Lower leg skin (tissue), 3 donors: ENCODE measurements at regions not wholly inside any gene's neighbourhood (a gene's known extent, or its start where the extent isn't known, plus 50 kb on each side); places are given as distances from the start of the nearest gene placed in this dataset.

ENCODE experiments used
- POLR2A ChIP-seq, 2 donors: fragments of 450-650 bp; IDR thresholded peaks; one replicate each; pipeline ENCODE4 v1.6.1; 2016 to 2017; ENCODE audit warnings: antibody characterized with exemption in 2 of 2, mild to moderate bottlenecking in 1 of 2, moderate library complexity in 1 of 2
- TF ChIP-seq, protein P1 (sequence below), 3 donors: fragments of 450-650 bp; IDR thresholded peaks; one replicate each; pipeline ENCODE4 v1.5.1; 2016; ENCODE audit warnings: antibody characterized with exemption in 3 of 3, mild to moderate bottlenecking in 3 of 3, moderate library complexity in 2 of 3

DNA sequence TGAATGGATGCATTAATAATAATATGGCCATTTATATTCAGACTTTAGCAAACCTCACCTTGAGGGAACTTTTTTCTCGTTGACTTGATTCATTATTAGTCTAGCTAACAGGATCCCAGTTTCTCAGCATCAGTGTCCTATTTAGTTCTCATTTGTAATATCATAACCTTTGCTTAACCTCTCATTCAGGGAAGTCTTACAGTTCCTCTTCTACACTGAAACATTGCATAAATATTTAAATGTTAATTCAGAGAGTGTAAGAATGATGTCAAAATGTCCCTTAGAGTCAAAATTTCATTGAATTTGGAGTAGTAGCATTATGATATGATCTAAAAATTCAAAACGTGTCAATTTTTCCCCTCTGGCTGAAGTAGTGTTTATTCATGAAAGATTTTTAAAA lies 650.1 kb downstream of the EFNA5 start:
- TF ChIP-seq, protein P1, sequence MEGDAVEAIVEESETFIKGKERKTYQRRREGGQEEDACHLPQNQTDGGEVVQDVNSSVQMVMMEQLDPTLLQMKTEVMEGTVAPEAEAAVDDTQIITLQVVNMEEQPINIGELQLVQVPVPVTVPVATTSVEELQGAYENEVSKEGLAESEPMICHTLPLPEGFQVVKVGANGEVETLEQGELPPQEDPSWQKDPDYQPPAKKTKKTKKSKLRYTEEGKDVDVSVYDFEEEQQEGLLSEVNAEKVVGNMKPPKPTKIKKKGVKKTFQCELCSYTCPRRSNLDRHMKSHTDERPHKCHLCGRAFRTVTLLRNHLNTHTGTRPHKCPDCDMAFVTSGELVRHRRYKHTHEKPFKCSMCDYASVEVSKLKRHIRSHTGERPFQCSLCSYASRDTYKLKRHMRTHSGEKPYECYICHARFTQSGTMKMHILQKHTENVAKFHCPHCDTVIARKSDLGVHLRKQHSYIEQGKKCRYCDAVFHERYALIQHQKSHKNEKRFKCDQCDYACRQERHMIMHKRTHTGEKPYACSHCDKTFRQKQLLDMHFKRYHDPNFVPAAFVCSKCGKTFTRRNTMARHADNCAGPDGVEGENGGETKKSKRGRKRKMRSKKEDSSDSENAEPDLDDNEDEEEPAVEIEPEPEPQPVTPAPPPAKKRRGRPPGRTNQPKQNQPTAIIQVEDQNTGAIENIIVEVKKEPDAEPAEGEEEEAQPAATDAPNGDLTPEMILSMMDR (IDR thresholded peaks at IDR 0.05), result no peak
- no peak for TF ChIP-seq POLR2A (IDR thresholded peaks at IDR 0.05)
